PC-9 (cell line): ENCODE measurements at regions not wholly inside any gene's neighbourhood (a gene's known extent, or its start where the extent isn't known, plus 50 kb on each side); places are given as distances from the start of the nearest gene placed in this dataset.
A peak's percentile ranks its signal among the peaks of the same experiment; 100 is the strongest.

ENCODE experiments used
- BruUV-seq: library from RNA; stranded (reverse); fragments of 400-500 nt; replicated peaks from 2 replicates; lab custom pipeline; 2021; lab: Mats Ljungman, UMichigan
- CTCF ChIA-PET: fragments of 300-600 bp; sonication (Branson Sonifier 250); formaldehyde crosslinking; loops from one replicate; lab custom pipeline; 2022; ENCODE audit warnings: antibody characterized with exemption; lab: Charles Lee
- POLR2A ChIA-PET: fragments of 300-600 bp; sonication (Branson Sonifier 250); formaldehyde crosslinking; loops from one replicate; lab custom pipeline; 2022; ENCODE audit warnings: antibody characterized with exemption; ENCODE audit not compliant: unreplicated experiment; lab: Charles Lee
- DNase-seq, 2 experiments: peaks; one replicate each; pipeline versions ENCODE4 v3.0.0 to v3.0.0-alpha.2; 2015 to 2022; ENCODE audit warnings: mixed read lengths in 1 of 2
- H2AFZ ChIP-seq: fragments of 200-600 bp; sonication (generic); 2 replicates; pipeline ENCODE4 v1.8.1; 2017; ENCODE audit warnings: antibody characterized with exemption
- H3F3A ChIP-seq: fragments of 200-600 bp; sonication (generic); 2 replicates; pipeline ENCODE4 v1.8.1; 2017; ENCODE audit warnings: antibody characterized with exemption, mild to moderate bottlenecking, low read depth; ENCODE audit not compliant: insufficient read depth
- H3K27ac ChIP-seq: fragments of 200-600 bp; sonication (generic); 2 replicates; pipeline ENCODE4 v1.6.1; 2016; ENCODE audit warnings: mixed run types
- H3K27me3 ChIP-seq: fragments of 200-600 bp; sonication (generic); 2 replicates; pipeline ENCODE4 v1.6.1; 2016; ENCODE audit warnings: low read depth, mixed run types; ENCODE audit not compliant: insufficient read depth
- H3K36me3 ChIP-seq: fragments of 200-600 bp; sonication (generic); 2 replicates; pipeline ENCODE4 v1.6.1; 2016; ENCODE audit warnings: low read depth, mixed run types
- H3K4me1 ChIP-seq: fragments of 200-600 bp; sonication (generic); replicated peaks from 2 replicates; pipeline ENCODE4 v1.6.1; 2016; ENCODE audit warnings: mixed run types; ENCODE audit not compliant: insufficient read depth
- H3K4me2 ChIP-seq: fragments of 200-600 bp; sonication (generic); 2 replicates; pipeline ENCODE4 v1.6.1; 2017; ENCODE audit warnings: mixed run types
- H3K4me3 ChIP-seq: fragments of 200-600 bp; sonication (generic); 2 replicates; pipeline ENCODE4 v1.6.1; 2016; ENCODE audit warnings: mixed run types
- H3K79me2 ChIP-seq: fragments of 200-600 bp; sonication (generic); 2 replicates; pipeline ENCODE4 v1.6.1; 2017; ENCODE audit warnings: low read depth, mixed run types
- H3K9me2 ChIP-seq: fragments of 200-600 bp; sonication (generic); 2 replicates; pipeline ENCODE4 v1.8.1; 2017; ENCODE audit warnings: mild to moderate bottlenecking; ENCODE audit not compliant: insufficient read depth
- H3K9me3 ChIP-seq: fragments of 200-600 bp; sonication (generic); 2 replicates; pipeline ENCODE4 v1.8.1; 2016; ENCODE audit warnings: low read depth; ENCODE audit not compliant: insufficient read depth
- H4K20me1 ChIP-seq: fragments of 200-600 bp; sonication (generic); 2 replicates; pipeline ENCODE4 v1.8.1; 2017; ENCODE audit not compliant: insufficient read depth
- EZH2 ChIP-seq: fragments of 200-600 bp; sonication (generic); IDR thresholded peaks from 2 replicates; pipeline ENCODE4 v1.8.0; 2017; ENCODE audit warnings: antibody characterized with exemption, low read depth
- intact Hi-C: fragments of 100-400 bp; cut with micrococcal nuclease; formaldehyde crosslinking; loops from one replicate; pipeline ENCODE4 v1.10.0; 2022; ENCODE audit not compliant: unreplicated experiment
- TF ChIP-seq, protein P1 (sequence below): fragments of 200-600 bp; sonication (generic); conservative IDR thresholded peaks from 2 replicates; pipeline ENCODE4 v1.6.1; 2017; ENCODE audit warnings: mixed run types, antibody characterized with exemption, mild to moderate bottlenecking, moderate library complexity

DNA sequence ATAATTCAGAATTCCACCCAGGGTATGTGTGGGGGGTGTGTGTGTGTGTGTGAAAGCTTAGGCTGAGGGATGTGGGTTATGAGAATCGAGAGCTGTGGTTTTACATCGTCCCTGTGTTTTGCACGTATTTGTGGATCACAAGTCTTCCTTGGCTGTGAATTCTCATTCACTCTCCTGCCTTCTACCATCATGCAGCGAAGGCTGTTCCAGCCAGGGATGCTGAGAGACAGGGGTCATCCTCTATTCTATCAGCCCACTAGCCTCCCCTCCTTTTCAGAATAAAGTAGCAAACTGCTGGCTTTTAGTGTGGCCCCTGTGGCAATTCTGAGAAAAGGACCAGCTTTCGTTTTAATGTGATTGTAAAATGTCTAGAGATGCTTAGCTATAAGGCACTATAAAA, 460.6 kb upstream of the NR2F2 start:
- Histone ChIP-seq H3K79me2 (no peaks in the 10 kb centered on the region), H3K36me3 (no peaks in the 10 kb centered on the region), H4K20me1 (no peaks in the 10 kb centered on the region), H3K27me3 (no peaks in the 10 kb centered on the region), H3K4me1 (peaks cover 26% of the 10 kb centered on the region), H3K9me2 (no peaks in the 10 kb centered on the region), H3K4me2 (no peak overlapping the region), H3K4me3 (no peak overlapping the region), H2AFZ (no peak overlapping the region), H3F3A (peaks cover 21% of the 10 kb centered on the region), H3K27ac (no peak overlapping the region), H3K9me3 (0 out of 2 replicates have a peak, but pooled peaks cover 4% of the 10 kb centered on the region)
- POLR2A ChIA-PET = no interaction called here
- intact Hi-C loops = loop anchor here (10.0 kb wide), 2 partner anchors 185 to 305 kb away; no protein-coding TSS in a partner anchor
- CTCF ChIA-PET = no interaction called here
- BruUV-seq = no TSS peak
- no peak for DNase-seq
- TF ChIP-seq, protein P1, sequence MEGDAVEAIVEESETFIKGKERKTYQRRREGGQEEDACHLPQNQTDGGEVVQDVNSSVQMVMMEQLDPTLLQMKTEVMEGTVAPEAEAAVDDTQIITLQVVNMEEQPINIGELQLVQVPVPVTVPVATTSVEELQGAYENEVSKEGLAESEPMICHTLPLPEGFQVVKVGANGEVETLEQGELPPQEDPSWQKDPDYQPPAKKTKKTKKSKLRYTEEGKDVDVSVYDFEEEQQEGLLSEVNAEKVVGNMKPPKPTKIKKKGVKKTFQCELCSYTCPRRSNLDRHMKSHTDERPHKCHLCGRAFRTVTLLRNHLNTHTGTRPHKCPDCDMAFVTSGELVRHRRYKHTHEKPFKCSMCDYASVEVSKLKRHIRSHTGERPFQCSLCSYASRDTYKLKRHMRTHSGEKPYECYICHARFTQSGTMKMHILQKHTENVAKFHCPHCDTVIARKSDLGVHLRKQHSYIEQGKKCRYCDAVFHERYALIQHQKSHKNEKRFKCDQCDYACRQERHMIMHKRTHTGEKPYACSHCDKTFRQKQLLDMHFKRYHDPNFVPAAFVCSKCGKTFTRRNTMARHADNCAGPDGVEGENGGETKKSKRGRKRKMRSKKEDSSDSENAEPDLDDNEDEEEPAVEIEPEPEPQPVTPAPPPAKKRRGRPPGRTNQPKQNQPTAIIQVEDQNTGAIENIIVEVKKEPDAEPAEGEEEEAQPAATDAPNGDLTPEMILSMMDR = no peak
- TF ChIP-seq EZH2 = no peak

GRCh38 chr15:95872366-95872771, 458.1 kb upstream of the NR2F2 start:
- Histone ChIP-seq H3K4me1 (peaks cover 37% of the 10 kb centered on the region), H3K27ac (peak overlapping the region; percentile 84), H3K36me3 (no peaks in the 10 kb centered on the region), H2AFZ (no peak overlapping the region; the same call in 1 of the 2 replicates), H3K27me3 (no peaks in the 10 kb centered on the region), H3K4me3 (no peak overlapping the region), H3K79me2 (no peaks in the 10 kb centered on the region), H3K9me3 (peaks cover 10% of the 10 kb centered on the region; the same call in 1 of the 2 replicates), H4K20me1 (no peaks in the 10 kb centered on the region), H3K4me2 (peak overlapping the region; percentile 52), H3F3A (peaks cover 32% of the 10 kb centered on the region), H3K9me2 (no peaks in the 10 kb centered on the region)
- ChIA-PET POLR2A (interaction anchor here (0.6 to 0.9 kb wide), 4 partner anchors 237 to 458 kb away, joined by 3 to 16 read pairs (median 4); partner anchors contain the start of gene NR2F2), CTCF (no interaction called here)
- BruUV-seq = no TSS peak
- intact Hi-C loops = loop anchor here (1.0 to 10.0 kb wide), 8 partner anchors 40 to 458 kb away; partner anchors contain the start of gene NR2F2
- peak; percentile 76 to 96 for DNase-seq
- TF ChIP-seq EZH2 = no peak
- TF ChIP-seq, protein P1 = no peak

DNA sequence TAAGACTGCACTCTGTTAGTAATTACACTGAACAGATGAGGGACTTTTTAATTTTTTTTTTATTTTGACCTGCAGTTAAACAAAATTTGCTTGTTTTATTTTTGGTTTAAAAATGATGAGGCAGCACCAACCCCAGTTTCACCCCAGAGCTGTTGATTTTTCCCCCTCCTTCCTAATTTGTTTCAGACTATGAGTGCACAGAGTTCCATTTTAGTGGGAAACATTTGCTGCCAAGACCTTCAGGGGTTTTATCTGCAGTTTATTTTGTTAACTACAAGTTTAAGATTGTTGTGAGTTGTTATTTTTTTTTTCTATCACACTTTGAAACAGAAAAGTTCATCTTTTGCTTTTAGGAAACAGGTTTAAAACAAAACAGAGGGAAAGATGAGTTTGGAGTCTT, 455.9 kb upstream of the NR2F2 start:
- Histone ChIP-seq H3K4me1 (peaks cover 37% of the 10 kb centered on the region), H3K4me2 (no peak overlapping the region), H3K27ac (peak overlapping the region; percentile 25; the same call in 1 of the 2 replicates), H3K79me2 (no peaks in the 10 kb centered on the region), H3K9me3 (peaks cover 10% of the 10 kb centered on the region; the same call in 1 of the 2 replicates), H3K27me3 (no peaks in the 10 kb centered on the region), H4K20me1 (no peaks in the 10 kb centered on the region), H3K4me3 (no peak overlapping the region), H2AFZ (no peak overlapping the region), H3K36me3 (no peaks in the 10 kb centered on the region), H3F3A (peaks cover 32% of the 10 kb centered on the region), H3K9me2 (no peaks in the 10 kb centered on the region)
- intact Hi-C loops = loop anchor here (1.0 to 10.0 kb wide), 4 partner anchors 179 to 452 kb away; no protein-coding TSS in a partner anchor
- ChIA-PET CTCF (interaction anchor here (1.6 kb wide), 1 partner anchor 452 kb away, joined by 6 read pairs; no protein-coding TSS in a partner anchor), POLR2A (no interaction called here)
- DNase-seq = no peak
- BruUV-seq = no TSS peak
- no peak for TF ChIP-seq EZH2
